RWPE2 (cell line): ENCODE measurements at regions not wholly inside any gene's neighbourhood (a gene's known extent, or its start where the extent isn't known, plus 50 kb on each side); places are given as distances from the start of the nearest gene placed in this dataset.
A peak's percentile ranks its signal among the peaks of the same experiment; 100 is the strongest.

Experiments used
- ATAC-seq: fragments of 200-7000 bp; cut with Tn5 transposase; 3 replicates; pipeline ENCODE4 v1.9.1; 2021; ENCODE audit warnings: low read depth
- DNase-seq: peaks from one replicate; pipeline ENCODE4 v3.0.0-alpha.2; 2020; ENCODE audit warnings: low spot score
- H3K27ac ChIP-seq: fragments of 450-650 bp; 2 replicates; pipeline ENCODE4 v1.5.1; 2017; ENCODE audit warnings: mild to moderate bottlenecking; ENCODE audit not compliant: poor library complexity, severe bottlenecking
- H3K27me3 ChIP-seq: fragments of 250-450 bp; sonication (Bioruptor Pico); 2 replicates; pipeline ENCODE4 v1.5.1; 2021; ENCODE audit warnings: mild to moderate bottlenecking, moderate library complexity; ENCODE audit not compliant: insufficient read depth, poor library complexity, severe bottlenecking
- H3K36me3 ChIP-seq: fragments of 250-450 bp; sonication (Bioruptor Pico); 2 replicates; pipeline ENCODE4 v1.5.1; 2020; ENCODE audit warnings: low read depth, mild to moderate bottlenecking, moderate library complexity
- H3K4me1 ChIP-seq: fragments of 250-450 bp; sonication (Bioruptor Pico); 2 replicates; pipeline ENCODE4 v1.5.1; 2021; ENCODE audit warnings: mild to moderate bottlenecking, moderate library complexity; ENCODE audit not compliant: insufficient read depth, poor library complexity, severe bottlenecking
- H3K4me3 ChIP-seq: fragments of 250-450 bp; sonication (Bioruptor Pico); 2 replicates; pipeline ENCODE4 v1.5.1; 2021; ENCODE audit warnings: mild to moderate bottlenecking, moderate library complexity; ENCODE audit not compliant: severe bottlenecking
- H3K9me3 ChIP-seq: fragments of 250-450 bp; sonication (Bioruptor Pico); 2 replicates; pipeline ENCODE4 v1.5.1; 2021; ENCODE audit warnings: mild to moderate bottlenecking, moderate library complexity; ENCODE audit not compliant: severe bottlenecking
- CTCF ChIP-seq: fragments of 450-650 bp; IDR thresholded peaks from one replicate; pipeline ENCODE4 v1.5.1; 2017; ENCODE audit warnings: mild to moderate bottlenecking, moderate library complexity; ENCODE audit not compliant: poor library complexity, severe bottlenecking

DNA sequence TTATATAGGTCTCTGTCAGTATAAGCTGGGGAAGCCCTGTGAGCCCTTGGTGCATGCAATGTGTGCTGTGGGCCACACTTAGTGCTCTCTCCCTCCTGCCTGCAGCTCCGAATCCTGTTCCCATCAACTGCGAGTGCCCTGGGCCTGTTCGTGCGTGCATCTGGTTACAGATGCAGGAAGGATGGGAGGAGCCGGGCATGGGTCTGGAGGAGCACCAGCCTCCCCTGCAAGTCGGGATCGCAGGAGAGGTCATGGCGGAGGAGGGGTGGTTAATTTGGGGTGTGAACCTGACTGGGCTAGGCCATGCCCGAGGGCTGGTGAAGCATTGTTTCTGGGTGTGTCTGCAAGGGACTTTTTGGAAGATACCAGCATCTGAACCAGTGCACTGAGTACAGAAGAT, 274.6 kb upstream of the IRX4 start:
- no peaks in the 10 kb centered on the region for H3K36me3 ChIP-seq

DNA sequence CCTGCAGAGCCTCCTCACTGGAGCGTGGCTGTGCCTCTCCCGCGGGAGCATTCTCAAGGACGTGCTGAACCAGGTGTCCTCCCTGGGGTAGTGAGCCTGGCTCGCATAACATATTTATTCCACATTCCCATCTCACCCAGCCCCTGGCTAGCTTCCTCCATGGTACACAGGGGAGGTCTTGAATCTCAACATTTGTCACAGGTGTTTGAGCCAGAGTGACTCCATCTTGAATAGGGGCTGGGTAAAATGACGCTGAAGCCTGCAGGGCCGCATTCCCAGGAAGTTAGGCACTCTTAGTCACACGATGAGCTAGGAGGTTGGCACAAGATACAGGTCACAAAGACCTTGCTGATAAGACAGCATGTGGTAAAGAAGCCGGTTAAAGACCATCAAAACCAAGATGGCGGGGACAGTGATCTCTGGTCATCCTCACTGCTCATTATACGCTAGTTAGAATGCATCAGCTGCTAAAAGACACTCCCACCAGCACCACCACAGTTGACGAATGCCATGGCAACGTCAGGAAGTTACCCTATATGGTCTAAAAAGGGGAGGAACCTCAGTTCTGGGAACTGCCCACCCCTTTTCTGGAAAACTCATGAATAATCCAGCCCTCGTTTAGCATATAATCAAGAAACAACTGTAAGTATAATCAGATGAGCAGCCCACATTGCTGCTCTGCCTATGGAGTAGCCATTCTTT, 273.8 kb upstream of the IRX4 start:
- no peak overlapping the region for H3K27ac ChIP-seq
- H3K36me3 ChIP-seq: no peaks in the 10 kb centered on the region
- no peaks in the 10 kb centered on the region for H3K9me3 ChIP-seq
- H3K27me3 ChIP-seq: no peaks in the 10 kb centered on the region
- H3K4me3 ChIP-seq: no peak overlapping the region
- ATAC-seq: no peak
- H3K4me1 ChIP-seq: peaks cover 5% of the 10 kb centered on the region
- no peak for DNase-seq
- TF ChIP-seq CTCF: no peak

More for the DNA sequence above, 274.6 kb upstream of the IRX4 start:
- DNase-seq: no peak
- ATAC-seq: 0 out of 3 replicates have a peak, but pooled peaks have one; percentile 23
- Histone ChIP-seq H3K4me1 (peaks cover 5% of the 10 kb centered on the region), H3K9me3 (no peaks in the 10 kb centered on the region), H3K27me3 (no peaks in the 10 kb centered on the region), H3K4me3 (no peak overlapping the region), H3K27ac (no peak overlapping the region)
- TF ChIP-seq CTCF: no peak

- H3K4me3 ChIP-seq: no peak overlapping the region
- H3K4me1 ChIP-seq: peaks cover 5% of the 10 kb centered on the region
- no peaks in the 10 kb centered on the region for H3K27me3 ChIP-seq
- DNase-seq (no peak), ATAC-seq (no peak)
- TF ChIP-seq CTCF: no peak
- no peaks in the 10 kb centered on the region for H3K36me3 ChIP-seq
- H3K27ac ChIP-seq: no peak overlapping the region
- no peaks in the 10 kb centered on the region for H3K9me3 ChIP-seq
Measured at GRCh38 chr5:2155556-2155955, 272.8 kb upstream of the IRX4 start.

DNA sequence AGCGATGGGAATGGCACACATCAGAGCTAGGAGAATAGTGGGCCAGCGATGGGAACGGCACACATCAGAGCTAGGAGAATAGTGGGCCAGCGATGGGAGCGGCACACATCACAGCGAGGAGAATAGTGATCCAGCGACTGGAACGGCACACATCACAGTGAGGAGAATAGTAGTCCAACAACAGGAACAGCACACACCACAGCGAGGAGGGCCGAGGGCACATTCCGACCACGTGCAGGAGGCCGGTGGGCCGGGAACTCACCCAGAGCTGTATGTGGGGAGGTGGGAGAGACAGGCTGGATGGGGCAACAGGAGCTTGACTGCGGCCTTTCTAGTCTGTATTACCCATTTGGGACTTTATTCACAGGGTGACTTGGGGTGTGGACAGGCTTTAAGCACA, 271.1 kb upstream of the IRX4 start:
- DNase-seq: no peak
- ATAC-seq: no peak
- Histone ChIP-seq H3K4me1 (peaks cover 11% of the 10 kb centered on the region), H3K9me3 (no peaks in the 10 kb centered on the region), H3K36me3 (no peaks in the 10 kb centered on the region), H3K4me3 (no peak overlapping the region), H3K27ac (no peak overlapping the region), H3K27me3 (no peaks in the 10 kb centered on the region)
- TF ChIP-seq CTCF: no peak

GRCh38 chr5:2153350-2153749, 270.6 kb upstream of the IRX4 start:
- H3K4me3 ChIP-seq: no peak overlapping the region
- TF ChIP-seq CTCF: no peak
- no peaks in the 10 kb centered on the region for H3K27me3 ChIP-seq
- no peaks in the 10 kb centered on the region for H3K9me3 ChIP-seq
- ATAC-seq: no peak
- no peaks in the 10 kb centered on the region for H3K36me3 ChIP-seq
- DNase-seq: no peak
- H3K4me1 ChIP-seq: peaks cover 11% of the 10 kb centered on the region
- H3K27ac ChIP-seq: no peak overlapping the region
